MM.1S (cell line): ENCODE measurements at regions not wholly inside any gene's neighbourhood (a gene's known extent, or its start where the extent isn't known, plus 50 kb on each side); places are given as distances from the start of the nearest gene placed in this dataset.

Source experiments
- EZH2 ChIP-seq: fragments of 300-600 bp; sonication (generic); optimal IDR thresholded peaks from 2 replicates; pipeline ENCODE3; 2017; ENCODE audit warnings: low read depth, mild to moderate bottlenecking, antibody characterized with exemption, low read length, mixed read lengths
- TF ChIP-seq, protein P1 (sequence below): fragments of 300-600 bp; sonication (generic); IDR thresholded peaks from 2 replicates; pipeline ENCODE4 v1.5.1; 2016; ENCODE audit warnings: antibody characterized with exemption, low read length, mixed read lengths

DNA sequence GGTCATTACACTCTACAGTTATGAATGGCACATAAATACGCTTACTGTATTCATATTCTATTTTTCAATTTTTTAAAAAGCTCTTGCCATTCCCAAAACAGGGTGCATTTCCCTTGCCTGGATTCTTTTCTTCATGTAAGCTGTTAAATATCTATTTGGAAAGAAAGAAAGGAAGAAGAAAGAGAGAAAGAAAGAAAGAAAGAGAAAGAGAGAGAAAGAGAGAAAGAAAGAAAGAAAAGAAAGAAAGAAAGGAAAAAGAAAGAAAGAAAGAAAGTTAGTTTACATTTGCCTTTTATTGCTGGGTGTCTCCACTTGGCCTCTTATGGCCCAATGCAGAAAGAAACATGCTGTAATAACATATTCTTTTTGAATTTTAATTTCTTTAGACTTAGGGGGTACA, 165.9 kb upstream of the ATXN1 start:
- no peak for TF ChIP-seq EZH2
- TF ChIP-seq, protein P1, sequence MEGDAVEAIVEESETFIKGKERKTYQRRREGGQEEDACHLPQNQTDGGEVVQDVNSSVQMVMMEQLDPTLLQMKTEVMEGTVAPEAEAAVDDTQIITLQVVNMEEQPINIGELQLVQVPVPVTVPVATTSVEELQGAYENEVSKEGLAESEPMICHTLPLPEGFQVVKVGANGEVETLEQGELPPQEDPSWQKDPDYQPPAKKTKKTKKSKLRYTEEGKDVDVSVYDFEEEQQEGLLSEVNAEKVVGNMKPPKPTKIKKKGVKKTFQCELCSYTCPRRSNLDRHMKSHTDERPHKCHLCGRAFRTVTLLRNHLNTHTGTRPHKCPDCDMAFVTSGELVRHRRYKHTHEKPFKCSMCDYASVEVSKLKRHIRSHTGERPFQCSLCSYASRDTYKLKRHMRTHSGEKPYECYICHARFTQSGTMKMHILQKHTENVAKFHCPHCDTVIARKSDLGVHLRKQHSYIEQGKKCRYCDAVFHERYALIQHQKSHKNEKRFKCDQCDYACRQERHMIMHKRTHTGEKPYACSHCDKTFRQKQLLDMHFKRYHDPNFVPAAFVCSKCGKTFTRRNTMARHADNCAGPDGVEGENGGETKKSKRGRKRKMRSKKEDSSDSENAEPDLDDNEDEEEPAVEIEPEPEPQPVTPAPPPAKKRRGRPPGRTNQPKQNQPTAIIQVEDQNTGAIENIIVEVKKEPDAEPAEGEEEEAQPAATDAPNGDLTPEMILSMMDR = no peak
